HG03095 (cell line): ENCODE measurements at regions not wholly inside any gene's neighbourhood (a gene's known extent, or its start where the extent isn't known, plus 50 kb on each side); places are given as distances from the start of the nearest gene placed in this dataset.

Source experiments
- ATAC-seq: cut with Tn5 transposase; IDR thresholded peaks from one replicate; pipeline ENCODE4 v1.9.1; 2021; ENCODE audit warnings: moderate library complexity; ENCODE audit not compliant: unreplicated experiment

- ATAC-seq: no peak
Observed at GRCh38 chr9:115598751-115599150, 480.8 kb upstream of the TNC start.

- ATAC-seq: no peak
Observed at GRCh38 chr9:115599898-115600297, 481.9 kb upstream of the TNC start.

GRCh38 chr9:115601434-115601833, 483.5 kb upstream of the TNC start:
- no peak for ATAC-seq

- no peak for ATAC-seq
Observed at GRCh38 chr9:115604831-115605483, 487.0 kb upstream of the TNC start.

- ATAC-seq: no peak
Observed at GRCh38 chr9:115606838-115607237, 488.9 kb upstream of the TNC start.

- no peak for ATAC-seq
Observed at GRCh38 chr9:115614326-115614999, 496.5 kb upstream of the TNC start.

- ATAC-seq: no peak
Observed at GRCh38 chr9:115615000-115615401, 497.0 kb upstream of the TNC start.

- no peak for ATAC-seq
Observed at GRCh38 chr9:115615821-115616665, 498.1 kb upstream of the TNC start.

- ATAC-seq: no peak
Observed at GRCh38 chr9:115616666-115617239, 498.8 kb upstream of the TNC start.

- ATAC-seq: no peak
Observed at GRCh38 chr9:115625251-115625650, 507.3 kb upstream of the TNC start.

GRCh38 chr9:115625954-115626353, 508.0 kb upstream of the TNC start:
- no peak for ATAC-seq

- ATAC-seq: no peak
Observed at GRCh38 chr9:115627511-115627910, 509.6 kb upstream of the TNC start.

GRCh38 chr9:115628426-115628825, 510.5 kb upstream of the TNC start:
- no peak for ATAC-seq

GRCh38 chr9:115629879-115630840, 512.2 kb upstream of the TNC start:
- no peak for ATAC-seq

GRCh38 chr9:115632391-115632790, 514.4 kb upstream of the TNC start:
- ATAC-seq: no peak

GRCh38 chr9:115633104-115633503, 515.1 kb upstream of the TNC start:
- no peak for ATAC-seq

- ATAC-seq: no peak
Observed at GRCh38 chr9:115635680-115636383, 517.8 kb upstream of the PAPPA start.

GRCh38 chr9:115636596-115636995, 517.0 kb upstream of the PAPPA start:
- no peak for ATAC-seq

- ATAC-seq: no peak
Observed at GRCh38 chr9:115637661-115638060, 515.9 kb upstream of the PAPPA start.

GRCh38 chr9:115640887-115641286, 512.7 kb upstream of the PAPPA start:
- ATAC-seq: no peak
